ENCODE measurements at regions not wholly inside any gene's neighbourhood (a gene's known extent, or its start where the extent isn't known, plus 50 kb on each side); places are given as distances from the start of the nearest gene placed in this dataset.

GRCh38 chr4:156673483-156673882, 298.1 kb downstream of the PDGFC start:
- no peak overlapping the region for H3K27ac Mint-ChIP-seq
- TF ChIP-seq CTCF (IDR thresholded peaks at IDR 0.05), result no peak
- H3K9me3 Mint-ChIP-seq, result no peaks in the 10 kb centered on the region
- peaks cover 11% of the 10 kb centered on the region for H3K4me1 Mint-ChIP-seq
- no peak for DNase-seq
- no peak overlapping the region for H3K4me3 Mint-ChIP-seq
- H3K27me3 Mint-ChIP-seq (ENCODE audit: low read depth, poor library complexity), result no peaks in the 10 kb centered on the region
- H3K36me3 Mint-ChIP-seq (ENCODE audit: low read depth), result no peaks in the 10 kb centered on the region

GRCh38 chr4:156672492-156673305, 298.9 kb downstream of the PDGFC start:
- Mint-ChIP-seq H3K27ac (no peak overlapping the region), H3K36me3 (ENCODE audit: low read depth) (no peaks in the 10 kb centered on the region), H3K9me3 (no peaks in the 10 kb centered on the region), H3K27me3 (ENCODE audit: low read depth, poor library complexity) (no peaks in the 10 kb centered on the region), H3K4me3 (no peak overlapping the region), H3K4me1 (peaks cover 14% of the 10 kb centered on the region)
- TF ChIP-seq CTCF (IDR thresholded peaks at IDR 0.05), result no peak
- no peak for DNase-seq

GRCh38 chr4:156665780-156666366, 305.7 kb downstream of the PDGFC start:
- no peaks in the 10 kb centered on the region for H3K36me3 Mint-ChIP-seq (ENCODE audit: low read depth)
- H3K27ac Mint-ChIP-seq, result peak overlapping the region; percentile 34
- H3K27me3 Mint-ChIP-seq (ENCODE audit: low read depth, poor library complexity), result no peaks in the 10 kb centered on the region
- DNase-seq, result no peak
- TF ChIP-seq CTCF (IDR thresholded peaks at IDR 0.05), result no peak
- H3K4me3 Mint-ChIP-seq, result no peak overlapping the region
- H3K4me1 Mint-ChIP-seq, result peaks cover 15% of the 10 kb centered on the region
- H3K9me3 Mint-ChIP-seq, result no peaks in the 10 kb centered on the region

GRCh38 chr4:156663663-156664062, 307.9 kb downstream of the PDGFC start:
- Mint-ChIP-seq H3K4me1 (peaks cover 15% of the 10 kb centered on the region), H3K9me3 (no peaks in the 10 kb centered on the region), H3K27ac (no peak overlapping the region), H3K27me3 (ENCODE audit: low read depth, poor library complexity) (no peaks in the 10 kb centered on the region), H3K36me3 (ENCODE audit: low read depth) (no peaks in the 10 kb centered on the region), H3K4me3 (no peak overlapping the region)
- TF ChIP-seq CTCF (IDR thresholded peaks at IDR 0.05), result no peak
- no peak for DNase-seq

GRCh38 chr4:156662921-156663320, 308.7 kb downstream of the PDGFC start:
- H3K27me3 Mint-ChIP-seq (ENCODE audit: low read depth, poor library complexity), result no peaks in the 10 kb centered on the region
- H3K9me3 Mint-ChIP-seq, result no peaks in the 10 kb centered on the region
- no peak overlapping the region for H3K4me3 Mint-ChIP-seq
- TF ChIP-seq CTCF (IDR thresholded peaks at IDR 0.05), result no peak
- H3K36me3 Mint-ChIP-seq (ENCODE audit: low read depth), result no peaks in the 10 kb centered on the region
- no peak for DNase-seq
- H3K4me1 Mint-ChIP-seq, result peaks cover 11% of the 10 kb centered on the region
- H3K27ac Mint-ChIP-seq, result no peak overlapping the region

GRCh38 chr4:156661555-156661954, 310.0 kb downstream of the PDGFC start:
- Mint-ChIP-seq H3K4me3 (no peak overlapping the region), H3K27me3 (ENCODE audit: low read depth, poor library complexity) (no peaks in the 10 kb centered on the region), H3K4me1 (peaks cover 11% of the 10 kb centered on the region), H3K36me3 (ENCODE audit: low read depth) (no peaks in the 10 kb centered on the region), H3K27ac (no peak overlapping the region), H3K9me3 (no peaks in the 10 kb centered on the region)
- TF ChIP-seq CTCF (IDR thresholded peaks at IDR 0.05), result no peak
- no peak for DNase-seq
